ENCODE measurements at regions not wholly inside any gene's neighbourhood (a gene's known extent, or its start where the extent isn't known, plus 50 kb on each side); places are given as distances from the start of the nearest gene placed in this dataset.
"Not testable (repeated sequence)": the region's sequence is repeated elsewhere in the genome, so short reads cannot be mapped to it uniquely, and the experiment has no call there.

DNA sequence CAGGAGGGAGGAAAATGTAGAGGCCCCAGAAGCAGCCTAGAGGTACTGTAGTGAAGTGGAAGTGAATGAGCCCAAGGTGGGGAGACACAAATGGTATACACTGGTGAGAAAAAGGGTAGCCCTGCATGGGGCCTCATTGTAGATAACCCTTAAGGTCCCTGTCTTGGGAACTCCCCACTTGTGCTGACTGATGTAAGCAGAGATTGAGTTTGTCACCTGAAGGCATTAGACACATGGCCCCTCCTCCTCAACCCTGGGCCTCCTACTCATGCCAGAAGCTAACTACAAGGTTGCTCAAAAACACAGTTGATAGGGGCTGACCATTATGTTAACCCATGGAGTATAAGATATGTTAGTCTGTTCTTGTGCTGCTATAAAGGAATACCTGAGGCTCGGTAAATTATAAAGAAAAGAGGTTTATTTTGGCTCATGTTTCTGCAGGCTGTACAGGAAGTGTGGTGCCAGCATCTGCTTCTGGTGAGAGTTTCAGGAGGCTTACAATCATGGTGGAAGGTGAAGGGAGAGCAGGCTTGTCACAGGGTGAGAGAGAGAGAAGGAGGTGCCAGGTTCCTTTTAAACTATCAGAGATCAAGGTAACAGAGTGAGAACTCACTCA, 84.6 kb upstream of the RNU6-1 start:
- Histone ChIP-seq H3K27me3 (ENCODE audit: control insufficient read depth, insufficient read depth, low read length) (no peaks in the 10 kb centered on the region), H3K9ac (ENCODE audit: low read length) (no peak overlapping the region), H3K4me1 (ENCODE audit: control insufficient read depth, insufficient read depth, low read length) (peaks cover 17% of the 10 kb centered on the region), H3K4me3 (ENCODE audit: low read length) (no peak overlapping the region), H3K36me3 (ENCODE audit: control insufficient read depth, insufficient read depth, low read length) (no peaks in the 10 kb centered on the region), H3K27ac (ENCODE audit: low read depth, low read length) (no peak overlapping the region)

DNA sequence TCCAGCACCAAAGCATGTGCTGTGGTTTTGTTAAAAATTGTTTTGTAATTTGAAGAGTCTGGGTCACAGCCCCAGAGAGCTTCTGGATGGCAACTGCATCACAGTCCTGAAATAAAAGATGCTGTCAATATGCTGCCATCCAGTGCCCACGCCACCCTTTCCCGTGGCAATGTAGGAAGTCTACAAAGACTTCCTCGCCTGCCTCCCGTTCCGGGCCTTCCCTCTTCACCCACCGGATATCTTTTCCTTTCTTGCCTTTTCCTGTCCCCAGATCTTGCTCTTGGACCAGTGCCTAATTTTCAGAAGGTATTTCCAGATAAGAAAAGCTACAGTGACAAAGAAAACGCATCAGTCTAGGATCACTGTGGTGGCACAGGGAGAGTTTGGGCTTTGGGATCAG, 85.3 kb upstream of the RNU6-1 start:
- H3K27ac ChIP-seq (ENCODE audit: low read depth, low read length) = no peak overlapping the region

DNA sequence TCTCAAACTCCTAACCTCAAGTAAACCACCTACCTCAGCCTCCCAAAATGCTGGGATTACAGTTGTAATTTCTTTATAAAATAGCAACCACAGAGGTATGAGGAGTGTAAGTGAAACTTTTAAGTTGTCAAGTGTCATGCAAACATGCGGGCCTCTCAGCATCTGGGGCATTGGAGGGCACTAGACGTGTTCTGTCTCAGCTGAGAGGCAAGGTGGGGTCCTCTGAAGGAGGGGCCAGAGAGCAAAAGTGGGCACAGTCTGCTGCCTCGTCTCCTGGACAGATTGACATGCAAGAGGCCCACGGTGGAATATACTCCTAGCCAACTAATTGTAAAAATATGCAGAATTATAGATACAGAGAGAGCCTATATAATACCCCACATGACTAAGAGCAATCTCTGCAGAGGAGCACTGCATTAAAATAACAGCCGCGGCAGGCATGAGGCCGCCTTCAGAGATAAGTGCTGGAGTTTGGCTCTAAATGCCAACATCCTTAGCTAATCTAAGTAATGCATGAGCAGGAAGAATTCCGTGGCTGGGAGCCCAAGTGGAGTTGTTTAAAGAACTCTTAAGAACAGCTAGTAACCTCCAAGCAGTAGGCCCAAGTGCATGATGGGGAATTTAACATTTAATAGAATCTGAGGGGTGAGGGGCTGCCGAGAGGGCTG, 87.8 kb upstream of the RNU6-1 start:
- Histone ChIP-seq H3K9ac (ENCODE audit: low read length) (no peak overlapping the region), H3K4me1 (ENCODE audit: control insufficient read depth, insufficient read depth, low read length) (peaks cover 17% of the 10 kb centered on the region), H3K27me3 (ENCODE audit: control insufficient read depth, insufficient read depth, low read length) (no peaks in the 10 kb centered on the region), H3K4me3 (ENCODE audit: low read length) (no peak overlapping the region), H3K27ac (ENCODE audit: low read depth, low read length) (peak overlapping the region; percentile 68), H3K36me3 (ENCODE audit: control insufficient read depth, insufficient read depth, low read length) (no peaks in the 10 kb centered on the region)

More for the DNA sequence above, 85.3 kb upstream of the RNU6-1 start:
- Histone ChIP-seq H3K9ac (ENCODE audit: low read length) (no peak overlapping the region), H3K4me1 (ENCODE audit: control insufficient read depth, insufficient read depth, low read length) (peaks cover 17% of the 10 kb centered on the region), H3K27me3 (ENCODE audit: control insufficient read depth, insufficient read depth, low read length) (no peaks in the 10 kb centered on the region), H3K4me3 (ENCODE audit: low read length) (no peak overlapping the region), H3K36me3 (ENCODE audit: control insufficient read depth, insufficient read depth, low read length) (no peaks in the 10 kb centered on the region)

DNA sequence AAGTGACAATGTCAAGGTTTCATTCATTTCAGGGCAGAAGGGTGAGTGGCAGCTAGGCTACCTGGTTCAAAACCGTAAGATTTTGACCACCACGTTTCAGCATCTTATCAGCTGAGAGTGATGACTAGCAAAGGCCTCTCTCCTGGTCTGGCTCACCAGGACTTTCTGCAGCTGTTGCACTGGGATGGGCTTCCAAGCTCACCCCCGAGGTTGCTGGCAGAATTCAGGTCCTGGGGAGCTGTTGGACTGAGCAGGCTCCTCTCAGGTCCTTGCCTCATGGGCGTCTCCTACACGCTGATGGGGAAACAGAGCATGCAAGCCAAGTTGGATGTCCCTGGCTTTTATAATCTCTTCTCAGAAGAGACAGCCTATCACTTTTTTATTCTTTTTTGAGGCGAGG, 88.8 kb upstream of the RNU6-1 start:
- no peak overlapping the region for H3K27ac ChIP-seq (ENCODE audit: low read depth, low read length)
- H3K36me3 ChIP-seq (ENCODE audit: control insufficient read depth, insufficient read depth, low read length) = no peaks in the 10 kb centered on the region
- H3K27me3 ChIP-seq (ENCODE audit: control insufficient read depth, insufficient read depth, low read length) = no peaks in the 10 kb centered on the region
- H3K9ac ChIP-seq (ENCODE audit: low read length) = no peak overlapping the region
- H3K4me1 ChIP-seq (ENCODE audit: control insufficient read depth, insufficient read depth, low read length) = peaks cover 17% of the 10 kb centered on the region
- no peak overlapping the region for H3K4me3 ChIP-seq (ENCODE audit: low read length)

DNA sequence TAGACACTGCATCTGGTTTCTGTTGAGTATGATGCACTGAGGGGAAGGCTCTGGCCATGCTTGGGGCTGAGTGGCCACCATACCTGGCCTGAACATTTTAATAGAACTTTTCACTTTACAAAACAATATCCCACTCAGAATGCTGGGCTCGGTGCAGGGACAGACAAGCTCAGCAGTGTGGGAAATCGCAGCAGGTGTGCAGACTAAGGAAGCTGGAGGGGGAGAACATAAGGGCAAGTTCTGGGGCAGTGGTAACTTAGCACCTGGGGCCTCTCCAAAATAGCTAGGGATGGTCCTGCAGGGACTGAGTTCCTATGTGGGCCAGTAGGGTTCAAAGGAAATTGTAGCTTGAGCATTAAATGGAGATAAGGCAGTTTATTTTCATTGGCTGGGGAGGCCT, 90.9 kb upstream of the RNU6-1 start:
- H3K9ac ChIP-seq (ENCODE audit: low read length) = no peak overlapping the region
- H3K27me3 ChIP-seq (ENCODE audit: control insufficient read depth, insufficient read depth, low read length) = no peaks in the 10 kb centered on the region
- H3K4me3 ChIP-seq (ENCODE audit: low read length) = no peak overlapping the region
- no peaks in the 10 kb centered on the region for H3K36me3 ChIP-seq (ENCODE audit: control insufficient read depth, insufficient read depth, low read length)
- H3K27ac ChIP-seq (ENCODE audit: low read depth, low read length) = no peak overlapping the region
- peaks cover 17% of the 10 kb centered on the region for H3K4me1 ChIP-seq (ENCODE audit: control insufficient read depth, insufficient read depth, low read length)

DNA sequence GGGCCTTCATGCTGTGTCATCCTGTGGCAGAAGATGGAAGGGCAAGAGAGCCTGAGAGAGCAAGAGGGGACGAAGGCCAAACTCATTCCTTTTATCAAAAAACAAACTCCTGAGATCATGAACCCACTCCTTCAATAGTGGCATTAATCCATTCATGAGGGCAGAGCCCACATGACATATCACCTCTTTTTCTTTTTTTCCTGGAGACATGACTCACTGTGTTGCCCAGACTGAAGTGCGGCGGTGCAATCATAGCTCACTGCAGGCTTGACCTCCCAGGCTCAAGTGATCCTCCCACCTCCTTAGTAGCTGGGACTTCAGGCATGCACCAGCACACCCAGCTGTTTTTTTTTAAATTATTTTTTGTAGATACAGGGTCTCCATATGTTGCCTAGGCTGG, 92.0 kb upstream of the RNU6-1 start:
- Histone ChIP-seq H3K36me3 (ENCODE audit: control insufficient read depth, insufficient read depth, low read length) (no peaks in the 10 kb centered on the region), H3K4me1 (ENCODE audit: control insufficient read depth, insufficient read depth, low read length) (peaks cover 13% of the 10 kb centered on the region), H3K4me3 (ENCODE audit: low read length) (no peak overlapping the region), H3K9ac (ENCODE audit: low read length) (no peak overlapping the region), H3K27ac (ENCODE audit: low read depth, low read length) (no peak overlapping the region), H3K27me3 (ENCODE audit: control insufficient read depth, insufficient read depth, low read length) (no peaks in the 10 kb centered on the region)

DNA sequence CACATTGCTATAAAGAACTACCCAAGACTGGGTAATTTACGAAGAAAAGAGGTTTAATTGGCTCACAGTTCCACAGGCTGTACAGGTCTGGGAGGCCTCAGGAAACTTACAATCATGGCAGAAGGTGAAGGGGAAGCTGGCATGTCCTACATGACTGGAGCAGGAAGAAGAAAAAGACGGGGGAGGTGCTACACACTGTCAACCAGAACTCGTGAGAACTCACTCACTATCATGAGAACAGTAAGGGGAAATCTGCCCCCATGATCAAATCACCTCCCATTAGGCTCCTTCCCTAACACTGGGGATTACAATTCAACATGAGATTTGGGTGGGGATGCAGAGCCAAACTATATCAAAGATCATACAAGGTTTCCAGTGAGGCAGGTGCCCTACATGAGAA, 94.3 kb upstream of the RNU6-1 start:
- not testable (repeated sequence) for H3K27ac ChIP-seq (ENCODE audit: low read depth, low read length); H3K36me3 ChIP-seq (ENCODE audit: control insufficient read depth, insufficient read depth, low read length); H3K9ac ChIP-seq (ENCODE audit: low read length); H3K4me3 ChIP-seq (ENCODE audit: low read length); H3K27me3 ChIP-seq (ENCODE audit: control insufficient read depth, insufficient read depth, low read length); H3K4me1 ChIP-seq (ENCODE audit: control insufficient read depth, insufficient read depth, low read length)

DNA sequence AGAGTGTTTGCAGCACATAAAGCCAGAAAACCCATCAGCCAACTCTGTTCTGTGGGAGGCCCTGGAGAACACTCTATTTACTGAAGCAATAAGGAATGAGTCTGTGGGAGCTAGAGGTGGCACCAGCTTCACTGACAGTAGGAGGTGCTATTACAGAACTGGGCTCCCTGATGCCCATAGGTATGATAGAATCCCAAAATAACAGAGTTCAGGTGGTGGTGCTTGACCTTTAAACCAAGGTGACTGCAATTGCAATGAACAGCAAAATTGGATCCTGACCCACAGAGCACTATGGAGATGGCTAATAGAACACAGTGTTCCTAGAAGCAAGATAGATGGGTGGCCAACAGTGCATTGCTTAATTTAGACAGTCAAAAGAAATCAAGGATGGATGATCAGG, 95.4 kb upstream of the RNU6-1 start:
- Histone ChIP-seq H3K9ac (ENCODE audit: low read length) (no peak overlapping the region), H3K36me3 (ENCODE audit: control insufficient read depth, insufficient read depth, low read length) (no peaks in the 10 kb centered on the region), H3K27ac (ENCODE audit: low read depth, low read length) (no peak overlapping the region), H3K4me3 (ENCODE audit: low read length) (no peak overlapping the region), H3K4me1 (ENCODE audit: control insufficient read depth, insufficient read depth, low read length) (no peaks in the 10 kb centered on the region), H3K27me3 (ENCODE audit: control insufficient read depth, insufficient read depth, low read length) (no peaks in the 10 kb centered on the region)

DNA sequence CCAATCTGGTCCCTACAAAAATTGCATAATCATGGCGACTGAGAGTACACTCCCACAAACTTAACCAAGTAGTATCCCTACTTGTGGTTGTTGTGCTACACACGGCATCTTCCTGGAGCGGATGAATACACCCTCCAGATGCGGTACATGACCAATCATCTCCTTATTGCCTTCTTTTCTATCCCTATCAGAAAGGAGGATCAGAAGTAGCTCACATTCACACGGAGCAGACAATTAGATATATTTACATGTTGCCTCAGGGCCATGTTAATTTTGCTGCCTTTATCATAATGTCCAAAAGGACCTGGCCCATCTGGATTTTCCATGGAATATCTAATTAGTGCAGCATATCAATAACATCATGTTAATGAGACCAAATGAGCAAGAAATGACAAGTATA, 96.4 kb upstream of the RNU6-1 start:
- no peak overlapping the region for H3K4me3 ChIP-seq (ENCODE audit: low read length)
- H3K4me1 ChIP-seq (ENCODE audit: control insufficient read depth, insufficient read depth, low read length) = no peaks in the 10 kb centered on the region
- H3K9ac ChIP-seq (ENCODE audit: low read length) = no peak overlapping the region
- no peak overlapping the region for H3K27ac ChIP-seq (ENCODE audit: low read depth, low read length)
- no peaks in the 10 kb centered on the region for H3K36me3 ChIP-seq (ENCODE audit: control insufficient read depth, insufficient read depth, low read length)
- no peaks in the 10 kb centered on the region for H3K27me3 ChIP-seq (ENCODE audit: control insufficient read depth, insufficient read depth, low read length)

DNA sequence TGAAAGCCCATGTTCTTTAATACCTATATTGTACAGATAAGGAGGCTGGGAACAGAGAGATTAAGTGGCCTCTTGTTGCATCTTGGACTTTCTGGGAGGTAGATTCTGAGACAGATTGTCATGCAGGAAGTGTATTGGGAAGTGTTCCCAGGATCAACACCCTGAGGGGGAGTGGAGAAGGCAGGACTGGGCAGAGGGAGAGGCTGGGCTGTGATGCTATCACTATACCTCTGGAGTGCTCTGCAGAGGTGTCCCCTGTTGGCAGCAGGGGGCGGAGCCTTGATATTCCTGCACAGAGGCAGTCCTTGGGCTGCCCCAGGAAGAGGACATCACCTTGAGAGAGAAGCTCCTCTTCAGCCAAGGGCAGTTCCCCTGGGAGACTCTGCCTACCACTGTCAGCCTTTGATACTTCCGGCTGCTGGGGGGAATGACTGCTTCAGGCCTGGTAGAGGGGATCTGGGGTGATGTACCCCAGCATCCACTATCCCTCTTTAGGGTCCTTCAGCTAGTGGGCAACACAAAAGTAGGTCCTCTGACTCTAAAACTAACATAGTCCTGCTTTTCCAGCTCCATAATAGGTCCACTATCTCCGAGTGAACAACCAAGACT, 97.4 kb upstream of the RNU6-1 start:
- Histone ChIP-seq H3K4me1 (ENCODE audit: control insufficient read depth, insufficient read depth, low read length) (peaks cover 3% of the 10 kb centered on the region), H3K9ac (ENCODE audit: low read length) (no peak overlapping the region), H3K4me3 (ENCODE audit: low read length) (no peak overlapping the region), H3K27ac (ENCODE audit: low read depth, low read length) (no peak overlapping the region), H3K36me3 (ENCODE audit: control insufficient read depth, insufficient read depth, low read length) (no peaks in the 10 kb centered on the region), H3K27me3 (ENCODE audit: control insufficient read depth, insufficient read depth, low read length) (no peaks in the 10 kb centered on the region)

DNA sequence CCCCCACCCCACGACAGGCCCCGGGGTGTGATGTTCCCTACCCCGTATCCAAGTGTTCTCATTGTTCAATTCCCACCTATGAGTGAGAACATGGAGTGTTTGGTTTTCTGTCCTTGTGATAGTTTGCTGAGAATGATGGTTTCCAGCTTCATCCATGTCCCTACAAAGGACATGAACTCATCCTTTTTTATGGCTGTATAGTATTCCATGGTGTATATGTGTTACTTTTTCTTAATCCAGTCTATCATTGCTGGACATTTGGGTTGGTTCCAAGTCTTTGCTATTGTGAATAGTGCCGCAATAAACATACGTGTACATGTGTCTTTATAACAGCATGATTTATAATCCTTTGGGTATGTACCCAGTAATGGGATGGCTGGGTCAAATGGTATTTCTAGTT, 99.3 kb upstream of the RNU6-1 start:
- H3K9ac ChIP-seq (ENCODE audit: low read length); H3K4me1 ChIP-seq (ENCODE audit: control insufficient read depth, insufficient read depth, low read length); H3K4me3 ChIP-seq (ENCODE audit: low read length); H3K27ac ChIP-seq (ENCODE audit: low read depth, low read length); H3K36me3 ChIP-seq (ENCODE audit: control insufficient read depth, insufficient read depth, low read length); H3K27me3 ChIP-seq (ENCODE audit: control insufficient read depth, insufficient read depth, low read length): not testable (repeated sequence)

DNA sequence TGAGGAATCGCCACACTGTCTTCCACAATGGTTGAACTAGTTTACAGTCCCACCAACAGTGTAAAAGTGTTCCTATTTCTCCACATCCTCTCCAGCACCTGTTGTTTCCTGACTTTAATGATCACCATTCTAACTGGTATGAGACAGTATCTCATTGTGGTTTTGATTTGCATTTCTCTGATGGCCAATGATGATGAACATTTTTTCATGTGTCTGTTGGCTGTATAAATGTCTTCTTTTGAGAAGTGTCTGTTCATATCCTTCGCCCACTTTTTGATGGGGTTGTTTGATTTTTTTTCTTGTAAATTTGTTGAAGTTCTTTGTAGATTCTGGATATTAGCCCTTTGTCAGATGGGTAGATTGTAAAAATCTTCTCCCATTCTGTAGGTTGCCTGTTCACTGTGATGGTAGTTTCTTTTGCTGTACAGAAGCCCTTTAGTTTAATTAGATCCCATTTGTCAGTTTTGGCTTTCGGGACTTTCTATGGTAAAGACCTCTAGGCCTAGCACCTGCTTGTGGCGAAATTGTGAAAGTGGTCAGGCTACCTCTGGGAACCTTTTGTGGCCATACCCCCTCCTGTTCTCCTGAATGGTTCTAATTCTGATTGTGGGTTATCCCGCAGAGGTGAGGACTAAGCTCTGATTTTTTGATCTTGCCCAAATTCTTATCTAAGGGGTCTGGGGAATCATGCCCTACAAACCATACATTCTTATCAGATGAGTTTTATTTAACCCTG, 99.9 kb upstream of the RNU6-1 start:
- H3K27me3 ChIP-seq (ENCODE audit: control insufficient read depth, insufficient read depth, low read length); H3K9ac ChIP-seq (ENCODE audit: low read length); H3K27ac ChIP-seq (ENCODE audit: low read depth, low read length); H3K36me3 ChIP-seq (ENCODE audit: control insufficient read depth, insufficient read depth, low read length); H3K4me3 ChIP-seq (ENCODE audit: low read length): not testable (repeated sequence)
- peaks cover 15% of the 10 kb centered on the region for H3K4me1 ChIP-seq (ENCODE audit: control insufficient read depth, insufficient read depth, low read length)
